Fibroblast of peridontal ligament (primary cell): ENCODE measurements at regions not wholly inside any gene's neighbourhood (a gene's known extent, or its start where the extent isn't known, plus 50 kb on each side); places are given as distances from the start of the nearest gene placed in this dataset.
"Not testable (repeated sequence)": the region's sequence is repeated elsewhere in the genome, so short reads cannot be mapped to it uniquely, and the experiment has no call there.

ENCODE experiments used
- DNase-seq: peaks from one replicate; pipeline ENCODE4 v3.0.0-alpha.2; 2010; ENCODE audit errors: extremely low read depth

- DNase-seq = no peak
Measured at GRCh38 chr12:90611048-90611447, 343.9 kb downstream of the CCER1 start.

GRCh38 chr12:90593596-90594295 lies 361.2 kb downstream of the CCER1 start:
- no peak for DNase-seq

- peak; percentile 9 for DNase-seq
Measured at GRCh38 chr12:90589956-90590355, 365.0 kb downstream of the CCER1 start.

GRCh38 chr12:90585640-90586304 lies 369.2 kb downstream of the CCER1 start:
- DNase-seq = no peak

- DNase-seq = no peak
Measured at GRCh38 chr12:90576707-90577106, 378.3 kb downstream of the CCER1 start.

GRCh38 chr12:90575995-90576394 lies 379.0 kb downstream of the CCER1 start:
- no peak for DNase-seq

- no peak for DNase-seq
Measured at GRCh38 chr12:90574676-90575075, 380.3 kb downstream of the CCER1 start.

GRCh38 chr12:90572778-90573177 lies 382.2 kb downstream of the CCER1 start:
- DNase-seq = no peak

- DNase-seq = no peak
Measured at GRCh38 chr12:90569685-90570084, 385.3 kb downstream of the CCER1 start.

- DNase-seq = no peak
Measured at GRCh38 chr12:90562671-90563070, 392.3 kb downstream of the CCER1 start.

GRCh38 chr12:90548595-90548994 lies 406.4 kb downstream of the CCER1 start:
- DNase-seq = no peak

GRCh38 chr12:90546511-90546910 lies 408.5 kb downstream of the CCER1 start:
- DNase-seq = no peak

GRCh38 chr12:90543841-90544240 lies 411.1 kb downstream of the CCER1 start:
- peak; percentile 5 for DNase-seq

GRCh38 chr12:90543374-90543773 lies 411.6 kb downstream of the CCER1 start:
- peak; percentile 15 for DNase-seq

- not testable (repeated sequence) for DNase-seq
Measured at GRCh38 chr12:90542852-90543251, 412.1 kb downstream of the CCER1 start.

- DNase-seq = not testable (repeated sequence)
Measured at GRCh38 chr12:90533828-90534227, 421.1 kb downstream of the CCER1 start.

GRCh38 chr12:90520002-90520734 lies 434.8 kb downstream of the CCER1 start:
- no peak for DNase-seq

- DNase-seq = no peak
Measured at GRCh38 chr12:90519285-90519684, 435.7 kb downstream of the CCER1 start.

GRCh38 chr12:90515199-90516175 lies 439.5 kb downstream of the CCER1 start:
- DNase-seq = peak; percentile 50

- DNase-seq = peak; percentile 30
Measured at GRCh38 chr12:90514325-90514724, 440.7 kb downstream of the CCER1 start.

- DNase-seq = no peak
Measured at GRCh38 chr12:90512518-90512917, 442.5 kb downstream of the CCER1 start.

GRCh38 chr12:90510948-90511347 lies 444.0 kb downstream of the CCER1 start:
- DNase-seq = peak; percentile 64
